ACC112 (cell line): ENCODE measurements at regions not wholly inside any gene's neighbourhood (a gene's known extent, or its start where the extent isn't known, plus 50 kb on each side); places are given as distances from the start of the nearest gene placed in this dataset.

ENCODE experiments used
- H2AFZ ChIP-seq: fragments of 200-600 bp; sonication (generic); one replicate; pipeline ENCODE4 v1.6.0; 2017; ENCODE audit warnings: antibody characterized with exemption, low read length; ENCODE audit not compliant: unreplicated experiment
- H3K27ac ChIP-seq: fragments of 200-600 bp; sonication (generic); 2 replicates; pipeline ENCODE4 v1.5.1; 2014; ENCODE audit warnings: low read depth, mild to moderate bottlenecking, antibody characterized with exemption, low read length, moderate library complexity
- H3K27me3 ChIP-seq: fragments of 200-600 bp; sonication (generic); 2 replicates; pipeline ENCODE4 v1.6.1; 2014; ENCODE audit warnings: mild to moderate bottlenecking, antibody characterized with exemption, low read length, moderate library complexity, mixed read lengths; ENCODE audit not compliant: insufficient read depth
- H3K36me3 ChIP-seq: fragments of 200-600 bp; sonication (generic); 2 replicates; pipeline ENCODE4 v1.6.1; 2016; ENCODE audit warnings: mild to moderate bottlenecking, antibody characterized with exemption, low read length, moderate library complexity, mixed read lengths; ENCODE audit not compliant: insufficient read depth
- H3K4me1 ChIP-seq: fragments of 200-600 bp; sonication (generic); one replicate; pipeline ENCODE4 v1.6.1; 2016; ENCODE audit warnings: low read length, mixed read lengths; ENCODE audit not compliant: insufficient read depth, unreplicated experiment, control insufficient read depth
- H3K4me3 ChIP-seq: fragments of 200-600 bp; sonication (generic); 2 replicates; pipeline ENCODE4 v1.5.1; 2014; ENCODE audit warnings: mild to moderate bottlenecking, low read depth, low read length
- H3K79me2 ChIP-seq: fragments of 200-600 bp; sonication (generic); one replicate; pipeline ENCODE4 v1.6.0; 2016; ENCODE audit warnings: low read length; ENCODE audit not compliant: control insufficient read depth, unreplicated experiment, insufficient read depth

- no peaks in the 10 kb centered on the region for H3K36me3 ChIP-seq
- H3K4me1 ChIP-seq = no peaks in the 10 kb centered on the region
- H3K27ac ChIP-seq = no peak overlapping the region
- no peak overlapping the region for H3K4me3 ChIP-seq
- peaks cover 91% of the 10 kb centered on the region for H3K27me3 ChIP-seq
- H2AFZ ChIP-seq = no peak overlapping the region
- no peaks in the 10 kb centered on the region for H3K79me2 ChIP-seq
Measured at GRCh38 chr11:123362186-123362585, 67.9 kb upstream of the GRAMD1B start.

- Histone ChIP-seq H3K27ac (no peak overlapping the region), H3K36me3 (no peaks in the 10 kb centered on the region), H3K79me2 (no peaks in the 10 kb centered on the region), H3K27me3 (peaks cover 90% of the 10 kb centered on the region), H2AFZ (no peak overlapping the region), H3K4me3 (no peak overlapping the region), H3K4me1 (no peaks in the 10 kb centered on the region)
Measured at GRCh38 chr11:123361110-123361509, 69.0 kb upstream of the GRAMD1B start.

- H3K4me1 ChIP-seq = no peaks in the 10 kb centered on the region
Measured at GRCh38 chr11:123360267-123360936, 69.7 kb upstream of the GRAMD1B start.

GRCh38 chr11:123357990-123358827 lies 71.9 kb upstream of the GRAMD1B start:
- Histone ChIP-seq H2AFZ (no peak overlapping the region), H3K36me3 (no peaks in the 10 kb centered on the region), H3K79me2 (no peaks in the 10 kb centered on the region), H3K27ac (no peak overlapping the region), H3K4me1 (no peaks in the 10 kb centered on the region), H3K27me3 (peaks cover 86% of the 10 kb centered on the region), H3K4me3 (peak overlapping the region; percentile 41)

More at GRCh38 chr11:123360267-123360936, 69.7 kb upstream of the GRAMD1B start:
- Histone ChIP-seq H3K4me3 (no peak overlapping the region), H3K36me3 (no peaks in the 10 kb centered on the region), H2AFZ (no peak overlapping the region), H3K79me2 (no peaks in the 10 kb centered on the region), H3K27ac (no peak overlapping the region), H3K27me3 (peaks cover 87% of the 10 kb centered on the region)

GRCh38 chr11:123357353-123357989 lies 72.6 kb upstream of the GRAMD1B start:
- Histone ChIP-seq H3K4me1 (no peaks in the 10 kb centered on the region), H3K79me2 (no peaks in the 10 kb centered on the region), H3K36me3 (no peaks in the 10 kb centered on the region), H3K4me3 (peak overlapping the region; percentile 41), H3K27ac (no peak overlapping the region), H3K27me3 (peaks cover 86% of the 10 kb centered on the region), H2AFZ (no peak overlapping the region)

GRCh38 chr11:123356539-123356938 lies 73.5 kb upstream of the GRAMD1B start:
- no peaks in the 10 kb centered on the region for H3K4me1 ChIP-seq
- no peaks in the 10 kb centered on the region for H3K36me3 ChIP-seq
- peaks cover 85% of the 10 kb centered on the region for H3K27me3 ChIP-seq
- no peak overlapping the region for H3K27ac ChIP-seq
- no peak overlapping the region for H3K4me3 ChIP-seq
- H3K79me2 ChIP-seq = no peaks in the 10 kb centered on the region
- H2AFZ ChIP-seq = no peak overlapping the region

GRCh38 chr11:123354371-123354975 lies 75.6 kb upstream of the GRAMD1B start:
- H3K36me3 ChIP-seq = no peaks in the 10 kb centered on the region
- peaks cover 82% of the 10 kb centered on the region for H3K27me3 ChIP-seq
- no peak overlapping the region for H3K4me3 ChIP-seq
- H3K27ac ChIP-seq = no peak overlapping the region
- no peaks in the 10 kb centered on the region for H3K4me1 ChIP-seq
- no peaks in the 10 kb centered on the region for H3K79me2 ChIP-seq
- no peak overlapping the region for H2AFZ ChIP-seq

- peaks cover 79% of the 10 kb centered on the region for H3K27me3 ChIP-seq
- no peak overlapping the region for H3K27ac ChIP-seq
- H3K4me3 ChIP-seq = no peak overlapping the region
- H3K79me2 ChIP-seq = no peaks in the 10 kb centered on the region
- no peaks in the 10 kb centered on the region for H3K36me3 ChIP-seq
- H3K4me1 ChIP-seq = no peaks in the 10 kb centered on the region
- H2AFZ ChIP-seq = no peak overlapping the region
Measured at GRCh38 chr11:123351375-123351774, 78.7 kb upstream of the GRAMD1B start.

GRCh38 chr11:123349382-123349781 lies 80.7 kb upstream of the GRAMD1B start:
- Histone ChIP-seq H3K4me1 (no peaks in the 10 kb centered on the region), H3K4me3 (no peak overlapping the region), H3K79me2 (no peaks in the 10 kb centered on the region), H3K36me3 (no peaks in the 10 kb centered on the region), H2AFZ (no peak overlapping the region), H3K27ac (no peak overlapping the region), H3K27me3 (peaks cover 80% of the 10 kb centered on the region)

- Histone ChIP-seq H3K79me2 (no peaks in the 10 kb centered on the region), H2AFZ (no peak overlapping the region), H3K4me3 (no peak overlapping the region)
Measured at GRCh38 chr11:123344790-123345357, 85.2 kb upstream of the GRAMD1B start.

More at GRCh38 chr11:123344790-123345357, 85.2 kb upstream of the GRAMD1B start:
- H3K27me3 ChIP-seq = peaks cover 46% of the 10 kb centered on the region
- no peak overlapping the region for H3K27ac ChIP-seq
- H3K36me3 ChIP-seq = no peaks in the 10 kb centered on the region
- H3K4me1 ChIP-seq = no peaks in the 10 kb centered on the region
